Stimulated activated CD8-positive, alpha-beta memory T cell treated with anti-CD3 and anti-CD28 coated beads, Interleukin-15, amount 100 ng/mL, for 1 hour (primary cell): ENCODE measurements at regions not wholly inside any gene's neighbourhood (a gene's known extent, or its start where the extent isn't known, plus 50 kb on each side); places are given as distances from the start of the nearest gene placed in this dataset.

Experiments
- DNase-seq: peaks from one replicate; pipeline ENCODE4 v3.0.0-alpha.2; 2020; ENCODE audit warnings: low read depth

GRCh38 chr2:192278701-192279100, 84.0 kb upstream of the TMEFF2 start:
- no peak for DNase-seq

- no peak for DNase-seq
Observed at GRCh38 chr2:192277494-192278109, 82.9 kb upstream of the TMEFF2 start.

- no peak for DNase-seq
Observed at GRCh38 chr2:192275632-192276031, 80.9 kb upstream of the TMEFF2 start.

- no peak for DNase-seq
Observed at GRCh38 chr2:192267484-192267883, 72.8 kb upstream of the TMEFF2 start.

GRCh38 chr2:192265751-192266150, 71.0 kb upstream of the TMEFF2 start:
- DNase-seq, result no peak

GRCh38 chr2:192254444-192254843, 59.7 kb upstream of the TMEFF2 start:
- no peak for DNase-seq

- DNase-seq, result no peak
Observed at GRCh38 chr2:192253692-192254091, 59.0 kb upstream of the TMEFF2 start.

GRCh38 chr2:192250961-192251360, 56.2 kb upstream of the TMEFF2 start:
- no peak for DNase-seq

- no peak for DNase-seq
Observed at GRCh38 chr2:192247456-192247855, 52.7 kb upstream of the TMEFF2 start.

- DNase-seq, result no peak
Observed at GRCh38 chr2:192246297-192246696, 51.6 kb upstream of the TMEFF2 start.

- no peak for DNase-seq
Observed at GRCh38 chr2:192245329-192245728, 50.6 kb upstream of the TMEFF2 start.
